ENCODE measurements at regions not wholly inside any gene's neighbourhood (a gene's known extent, or its start where the extent isn't known, plus 50 kb on each side); places are given as distances from the start of the nearest gene placed in this dataset.

DNA sequence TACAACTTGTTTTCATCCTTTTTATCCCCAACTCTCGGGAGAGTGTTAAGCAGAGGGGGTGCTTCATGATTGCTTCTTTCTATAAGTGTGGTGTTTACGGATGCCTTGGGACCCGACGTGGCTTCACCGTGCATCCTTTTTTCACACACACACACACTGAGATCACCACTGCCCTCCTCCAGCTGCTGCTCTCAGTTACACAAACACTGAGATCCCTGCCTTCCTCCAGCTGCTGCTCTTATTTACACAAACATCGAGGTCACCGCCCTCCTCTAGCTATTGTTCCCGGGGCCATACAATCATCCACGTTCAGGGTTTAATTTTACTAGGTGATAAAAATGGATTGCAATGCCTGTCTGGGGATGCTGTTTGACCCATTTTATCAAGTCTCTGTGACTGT lies 155.4 kb upstream of the FAM9B start:
- TF ChIP-seq POLR2A (IDR thresholded peaks at IDR 0.05): no peak
- TF ChIP-seq CTCF (IDR thresholded peaks at IDR 0.05): no peak
